ENCODE measurements at regions not wholly inside any gene's neighbourhood (a gene's known extent, or its start where the extent isn't known, plus 50 kb on each side); places are given as distances from the start of the nearest gene placed in this dataset.

- no peak for TF ChIP-seq RARB (CRISPR knock-in tag; IDR thresholded peaks at IDR 0.05)
- no peak for TF ChIP-seq PATZ1 (CRISPR knock-in tag; IDR thresholded peaks at IDR 0.05; ENCODE audit: borderline replicate concordance)
- no peak for TF ChIP-seq ARNTL (CRISPR knock-in tag; IDR thresholded peaks at IDR 0.05; ENCODE audit: borderline replicate concordance, low read depth)
- no peak for TF ChIP-seq POU6F1 (CRISPR knock-in tag; IDR thresholded peaks at IDR 0.05; ENCODE audit: borderline replicate concordance, low read depth)
- no peak for TF ChIP-seq ZFP30 (CRISPR knock-in tag; IDR thresholded peaks at IDR 0.05)
- TF ChIP-seq TSHZ2 (CRISPR knock-in tag; IDR thresholded peaks at IDR 0.05) = no peak
- no peak for TF ChIP-seq ZNF8 (CRISPR knock-in tag; IDR thresholded peaks at IDR 0.05)
- TF ChIP-seq CREB5 (CRISPR knock-in tag; IDR thresholded peaks at IDR 0.05; ENCODE audit: low read depth) = no peak
- TF ChIP-seq CSDC2 (CRISPR knock-in tag; IDR thresholded peaks at IDR 0.05) = no peak
- no peak for TF ChIP-seq TOX (CRISPR knock-in tag; IDR thresholded peaks at IDR 0.05; ENCODE audit: borderline replicate concordance)
- no peak for TF ChIP-seq ZFP3 (CRISPR knock-in tag; IDR thresholded peaks at IDR 0.05)
- no peak for TF ChIP-seq OSR1 (CRISPR knock-in tag; IDR thresholded peaks at IDR 0.05)
- no peak for TF ChIP-seq ZNF565 (CRISPR knock-in tag; conservative IDR thresholded peaks at IDR 0.05; ENCODE audit: low read depth)
- no peak for TF ChIP-seq BACH2 (CRISPR knock-in tag; IDR thresholded peaks at IDR 0.05; ENCODE audit: borderline replicate concordance)
Observed at GRCh38 chr5:68518286-68518685, 302.7 kb downstream of the PIK3R1 start.

Measured in SK-N-SH treated with all-trans-retinoic acid at 6 μM for 48 hours (cell line).